Endothelial cell of umbilical vein (primary cell): ENCODE measurements at regions not wholly inside any gene's neighbourhood (a gene's known extent, or its start where the extent isn't known, plus 50 kb on each side); places are given as distances from the start of the nearest gene placed in this dataset.

ENCODE experiments used
- BruUV-seq: library from RNA; stranded (reverse); fragments of 400-500 nt; replicated peaks from 2 replicates; lab custom pipeline; 2021; lab: Mats Ljungman, UMichigan
- CTCF ChIA-PET: fragments of 300-600, 350-600 bp; sonication (Branson Sonifier 250); formaldehyde crosslinking; loops from one replicate; lab custom pipeline; 2021; ENCODE audit warnings: antibody characterized with exemption, inconsistent platforms; lab: Charles Lee
- POLR2A ChIA-PET: fragments of 300-600, 350-600 bp; sonication (Branson Sonifier 250); formaldehyde crosslinking; loops from one replicate; lab custom pipeline; 2021; ENCODE audit warnings: antibody characterized with exemption, inconsistent platforms; lab: Charles Lee
- DNase-seq: peaks from one replicate; pipeline ENCODE4 v3.0.0-alpha.2; 2011; ENCODE audit warnings: low read depth, low spot score
- FAIRE-seq: peaks from 2 replicates; lab custom pipeline; 2011; peaks lifted over from hg19 to GRCh38; lab: Jason Lieb, UNC
- H2AFZ ChIP-seq: 2 replicates; pipeline ENCODE4 v1.6.0; 2012; ENCODE audit warnings: low read depth, low read length, control low read depth, inconsistent platforms
- H3K27ac ChIP-seq: 2 replicates; pipeline ENCODE4 v1.5.1; 2011; ENCODE audit warnings: low read depth, mild to moderate bottlenecking, control low read depth, low read length, moderate library complexity; ENCODE audit not compliant: insufficient read depth
- H3K27me3 ChIP-seq, 2 experiments: 2 replicates each; pipeline versions ENCODE4 v1.6.0 to v1.6.1; 2011; ENCODE audit warnings: low read length in 2 of 2, mixed read lengths in 1 of 2; ENCODE audit not compliant: control insufficient read depth in 2 of 2, insufficient read depth in 2 of 2
- H3K36me3 ChIP-seq, 2 experiments: 2 replicates in 1 of 2; 3 replicates in 1 of 2; pipeline ENCODE4 v1.5.1; 2011; ENCODE audit warnings: low read length in 2 of 2, mild to moderate bottlenecking in 1 of 2, moderate library complexity in 1 of 2; ENCODE audit not compliant: control insufficient read depth in 2 of 2, insufficient read depth in 2 of 2; ENCODE audit errors: extremely low read depth in 1 of 2
- H3K4me1 ChIP-seq: 3 replicates; pipeline ENCODE4 v1.5.1; 2011; ENCODE audit warnings: mild to moderate bottlenecking, low read length; ENCODE audit not compliant: control insufficient read depth, insufficient read depth; ENCODE audit errors: extremely low read depth
- H3K4me2 ChIP-seq: 2 replicates; pipeline ENCODE4 v1.6.1; 2011; ENCODE audit warnings: low read length, control low read depth, mixed read lengths; ENCODE audit not compliant: insufficient read depth
- H3K4me3 ChIP-seq, 3 experiments: fragments of 200-600 bp in 1 of 3; sonication (generic), shearing (Covaris generic) in 1 of 3; replicated peaks in 1 of 3; 2 replicates each; pipeline ENCODE4 v1.5.1; 2011 to 2016; ENCODE audit warnings: control low read depth in 3 of 3, low read length in 3 of 3, mild to moderate bottlenecking in 2 of 3, inconsistent platforms in 1 of 3, low read depth in 1 of 3, moderate library complexity in 1 of 3; ENCODE audit not compliant: insufficient read depth in 1 of 3
- H3K79me2 ChIP-seq: 2 replicates; pipeline ENCODE4 v1.6.0; 2012; ENCODE audit warnings: low read length, inconsistent platforms; ENCODE audit not compliant: control insufficient read depth, insufficient read depth
- H3K9ac ChIP-seq: replicated peaks from 2 replicates; pipeline ENCODE3; 2011; ENCODE audit warnings: low read length, control low read depth; ENCODE audit not compliant: insufficient read depth; ENCODE audit errors: extremely low read depth
- H3K9me1 ChIP-seq: replicated peaks from 3 replicates; pipeline ENCODE4 v1.6.0; 2011; ENCODE audit warnings: mild to moderate bottlenecking, low read length; ENCODE audit not compliant: control insufficient read depth, insufficient read depth; ENCODE audit errors: extremely low read depth
- H3K9me3 ChIP-seq: replicated peaks from 2 replicates; pipeline ENCODE4 v1.5.1; 2012; ENCODE audit warnings: low read length, inconsistent platforms; ENCODE audit not compliant: control insufficient read depth, insufficient read depth
- H4K20me1 ChIP-seq: replicated peaks from 2 replicates; pipeline ENCODE3; 2011; ENCODE audit warnings: mild to moderate bottlenecking, low read length; ENCODE audit not compliant: control insufficient read depth, insufficient read depth; ENCODE audit errors: extremely low read depth
- CTCF ChIP-seq, 2 donors: IDR thresholded peaks; 1 replicate in 1 of 2; 2 replicates in 1 of 2; pipeline ENCODE4 v1.5.1; 2011; ENCODE audit warnings: low read length in 2 of 2, mild to moderate bottlenecking in 2 of 2, moderate library complexity in 2 of 2, control low read depth in 1 of 2, inconsistent platforms in 1 of 2, low read depth in 1 of 2; ENCODE audit not compliant: insufficient read depth in 1 of 2; ENCODE audit errors: extremely low read depth in 1 of 2
- EZH2 ChIP-seq: IDR thresholded peaks from 2 replicates; pipeline ENCODE4 v1.6.1; 2012; ENCODE audit warnings: borderline replicate concordance, low read depth, mild to moderate bottlenecking, moderate library complexity, low read length, inconsistent platforms; ENCODE audit not compliant: severe bottlenecking
- FOS ChIP-seq: IDR thresholded peaks from 2 replicates; pipeline ENCODE4 v1.6.1; 2011; ENCODE audit warnings: mild to moderate bottlenecking, low read length, moderate library complexity, borderline replicate concordance; ENCODE audit not compliant: insufficient read depth
- GATA2 ChIP-seq: IDR thresholded peaks from 2 replicates; pipeline ENCODE4 v1.7.0; 2011; ENCODE audit warnings: low read depth, mild to moderate bottlenecking, moderate library complexity, mixed read lengths, low read length; ENCODE audit not compliant: insufficient read length, insufficient read depth
- JUN ChIP-seq: IDR thresholded peaks from 2 replicates; pipeline ENCODE4 v1.6.1; 2011; ENCODE audit warnings: borderline replicate concordance, low read depth; ENCODE audit not compliant: insufficient read length, insufficient read depth
- MAX ChIP-seq: IDR thresholded peaks from 2 replicates; pipeline ENCODE4 v1.6.1; 2011; ENCODE audit not compliant: insufficient read depth, insufficient read length
- MYC ChIP-seq: IDR thresholded peaks from one replicate; pipeline ENCODE4 v1.6.1; 2011; ENCODE audit warnings: mild to moderate bottlenecking, low read depth, low read length
- POLR2A ChIP-seq: IDR thresholded peaks from 2 replicates; pipeline ENCODE4 v1.6.1; 2012; ENCODE audit warnings: low read depth, mild to moderate bottlenecking, control low read depth, low read length
- POLR2AphosphoS5 ChIP-seq: IDR thresholded peaks from 2 replicates; pipeline ENCODE4 v1.6.1; 2012; ENCODE audit warnings: low read depth, mild to moderate bottlenecking, control low read depth, low read length, moderate library complexity; ENCODE audit not compliant: insufficient read depth
- dilution Hi-C: fragments of 300-500 bp; cut with MboI; formaldehyde crosslinking; loops from one replicate; pipeline ENCODE4 v1.15.0; 2019; ENCODE audit warnings: low sequenced_read_pairs; ENCODE audit not compliant: extremely low pct_ligation_motif_present
- intact Hi-C: fragments of 100-400 bp; cut with micrococcal nuclease; formaldehyde crosslinking; loops from one replicate; pipeline ENCODE4 v1.10.0; 2022

- dilution Hi-C loops, result no loop called here
- no TSS peak for BruUV-seq
- CTCF ChIA-PET, result no interaction called here
These were observed 315.3 kb downstream of the PTEN start for GRCh38 chr10:88178758-88179157.

More at GRCh38 chr10:88178758-88179157, 315.3 kb downstream of the PTEN start:
- Histone ChIP-seq H3K9me1 (no peaks in the 10 kb centered on the region), H3K4me3 (no peak overlapping the region), H3K36me3 (no peaks in the 10 kb centered on the region), H3K9me3 (no peaks in the 10 kb centered on the region), H3K9ac (no peak overlapping the region), H2AFZ (no peak overlapping the region), H3K27me3 (no peaks in the 10 kb centered on the region), H3K27ac (no peak overlapping the region), H3K4me2 (no peak overlapping the region), H3K4me1 (no peaks in the 10 kb centered on the region), H4K20me1 (no peaks in the 10 kb centered on the region), H3K79me2 (no peaks in the 10 kb centered on the region)
- intact Hi-C loops, result no loop called here
- FAIRE-seq (no peak), DNase-seq (no peak)
- no peak for TF ChIP-seq JUN
- no peak for TF ChIP-seq MAX
- no peak for TF ChIP-seq EZH2
- TF ChIP-seq MYC, result no peak
- no peak for TF ChIP-seq POLR2A
- TF ChIP-seq POLR2AphosphoS5, result no peak
- no peak for TF ChIP-seq GATA2
- no peak for TF ChIP-seq CTCF (IDR thresholded peaks at IDR 0.05; ENCODE audit: extremely low read depth in 1 of 2, insufficient read depth in 1 of 2, low read depth in 1 of 2, low read length in 2 of 2)
- no peak for TF ChIP-seq FOS
- POLR2A ChIA-PET, result no interaction called here
